Epidermal melanocyte (primary cell): ENCODE measurements at regions not wholly inside any gene's neighbourhood (a gene's known extent, or its start where the extent isn't known, plus 50 kb on each side); places are given as distances from the start of the nearest gene placed in this dataset.
"Not testable (repeated sequence)": the region's sequence is repeated elsewhere in the genome, so short reads cannot be mapped to it uniquely, and the experiment has no call there.

Source experiments
- DNase-seq: peaks from one replicate; pipeline ENCODE4 v3.0.0; 2011; ENCODE audit warnings: low spot score; ENCODE audit not compliant: insufficient read length

- no peak for DNase-seq
These were observed 121.6 kb downstream of the CASP12 start for GRCh38 chr11:104776501-104777170.

GRCh38 chr11:104774578-104774977, 123.7 kb downstream of the CASP12 start:
- no peak for DNase-seq

- DNase-seq = peak; percentile 51
These were observed 125.4 kb downstream of the CASP12 start for GRCh38 chr11:104772806-104773241.

GRCh38 chr11:104771763-104772162, 126.5 kb downstream of the CASP12 start:
- no peak for DNase-seq

GRCh38 chr11:104771046-104771445, 127.2 kb downstream of the CASP12 start:
- DNase-seq = not testable (repeated sequence)

GRCh38 chr11:104765401-104766095, 132.7 kb downstream of the CASP12 start:
- DNase-seq = no peak

GRCh38 chr11:104764710-104765045, 133.6 kb downstream of the CASP12 start:
- DNase-seq = no peak

- DNase-seq = no peak
These were observed 134.1 kb downstream of the CASP12 start for GRCh38 chr11:104763930-104764709.

- no peak for DNase-seq
These were observed 136.7 kb downstream of the CASP12 start for GRCh38 chr11:104761511-104761910.

- no peak for DNase-seq
These were observed 138.8 kb downstream of the CASP12 start for GRCh38 chr11:104759464-104759863.

GRCh38 chr11:104738918-104739317, 159.3 kb downstream of the CASP12 start:
- DNase-seq = no peak

GRCh38 chr11:104738208-104738607, 160.1 kb downstream of the CASP12 start:
- DNase-seq = no peak

GRCh38 chr11:104736502-104736901, 161.8 kb downstream of the CASP12 start:
- no peak for DNase-seq

- DNase-seq = no peak
These were observed 163.3 kb downstream of the CASP12 start for GRCh38 chr11:104734998-104735397.

GRCh38 chr11:104731890-104732289, 166.4 kb downstream of the CASP12 start:
- DNase-seq = no peak

GRCh38 chr11:104728927-104729326, 169.3 kb downstream of the CASP12 start:
- DNase-seq = no peak

- no peak for DNase-seq
These were observed 170.5 kb downstream of the CASP12 start for GRCh38 chr11:104727768-104728167.

GRCh38 chr11:104727095-104727494, 171.2 kb downstream of the CASP12 start:
- no peak for DNase-seq

- no peak for DNase-seq
These were observed 172.4 kb downstream of the CASP12 start for GRCh38 chr11:104725796-104726408.

GRCh38 chr11:104713401-104713800, 184.9 kb downstream of the CASP12 start:
- DNase-seq = no peak

- no peak for DNase-seq
These were observed 192.6 kb downstream of the CASP12 start for GRCh38 chr11:104705490-104706190.
